HCT116 (cell line): ENCODE measurements at regions not wholly inside any gene's neighbourhood (a gene's known extent, or its start where the extent isn't known, plus 50 kb on each side); places are given as distances from the start of the nearest gene placed in this dataset.

ENCODE experiments used
- ATAC-seq: fragments of 200-7000 bp; cut with Tn5 transposase; 2 replicates; pipeline ENCODE4 v1.9.1; 2020; ENCODE audit warnings: mild to moderate bottlenecking, moderate library complexity
- BruUV-seq: library from RNA; stranded (reverse); fragments of 400-500 nt; replicated peaks from 2 replicates; lab custom pipeline; 2021; lab: Mats Ljungman, UMichigan
- CTCF ChIA-PET: fragments of 300-600 bp; sonication (Branson Sonifier 250); formaldehyde crosslinking; loops from one replicate; lab custom pipeline; 2021; ENCODE audit warnings: antibody characterized with exemption; lab: Charles Lee
- POLR2A ChIA-PET: fragments of 300-600, 350-600 bp; sonication (Branson Sonifier 250); formaldehyde crosslinking; loops from one replicate; lab custom pipeline; 2021; ENCODE audit warnings: antibody characterized with exemption; lab: Charles Lee
- RAD21 ChIA-PET, 2 experiments: fragments of 300-600 bp; sonication (Branson Sonifier 250); formaldehyde crosslinking; loops; one replicate each; lab custom pipeline; 2023; ENCODE audit warnings: low total read pairs in 2 of 2; ENCODE audit not compliant: uncharacterized antibody in 2 of 2, unreplicated experiment in 2 of 2, low non-redundant PET in 1 of 2; lab: Charles Lee
- DNase-seq: peaks from one replicate; pipeline ENCODE4 v3.0.0-alpha.2; 2010; ENCODE audit warnings: low read depth, low spot score
- H2AFZ ChIP-seq: fragments of 200-600 bp; shearing (Covaris generic), sonication (generic); 2 replicates; pipeline ENCODE4 v1.6.1; 2017; ENCODE audit warnings: low read depth, mixed run types, mixed read lengths, antibody characterized with exemption, low read length; ENCODE audit not compliant: poor library complexity, severe bottlenecking
- H3K27ac ChIP-seq: 2 replicates; pipeline ENCODE4 v1.5.1; 2012; ENCODE audit warnings: low read depth, low read length
- H3K27me3 ChIP-seq: fragments of 200-600 bp; sonication (generic); 2 replicates; pipeline ENCODE4 v1.6.1; 2016; ENCODE audit warnings: mixed run types, low read length, mixed read lengths; ENCODE audit not compliant: insufficient read depth
- H3K36me3 ChIP-seq, 2 experiments: fragments of 200-500 bp in 1 of 2; fragments of 200-600 bp in 1 of 2; sonication (Bioruptor generic) in 1 of 2; sonication (generic) in 1 of 2; 2 replicates each; pipeline versions ENCODE4 v1.5.1 to v1.6.1; 2014 to 2016; ENCODE audit warnings: low read length in 2 of 2, inconsistent platforms in 1 of 2, mixed read lengths in 1 of 2, mixed run types in 1 of 2; ENCODE audit not compliant: insufficient read depth in 2 of 2, control insufficient read depth in 1 of 2
- H3K4me1 ChIP-seq, 2 experiments: fragments of 200-600 bp in 1 of 2; sonication (generic) in 1 of 2; 2 replicates each; pipeline versions ENCODE4 v1.5.1 to v1.6.1; 2012 to 2017; ENCODE audit warnings: low read length in 2 of 2, inconsistent platforms in 1 of 2, mild to moderate bottlenecking in 1 of 2, mixed read lengths in 1 of 2, mixed run types in 1 of 2, moderate library complexity in 1 of 2; ENCODE audit not compliant: insufficient read depth in 2 of 2, control insufficient read depth in 1 of 2
- H3K4me2 ChIP-seq: fragments of 200-600 bp; sonication (generic); 2 replicates; pipeline ENCODE4 v1.6.1; 2017; ENCODE audit warnings: mixed run types, low read length, mixed read lengths
- H3K4me3 ChIP-seq, 2 experiments: fragments of 200-600 bp in 1 of 2; sonication (generic) in 1 of 2; replicated peaks in 1 of 2; 2 replicates each; pipeline ENCODE4 v1.5.1; 2011 to 2016; ENCODE audit warnings: low read length in 2 of 2, control low read depth in 1 of 2, low read depth in 1 of 2, mild to moderate bottlenecking in 1 of 2, mixed read lengths in 1 of 2, mixed run types in 1 of 2
- H3K79me2 ChIP-seq: fragments of 200-600 bp; sonication (generic); 2 replicates; pipeline ENCODE4 v1.6.1; 2017; ENCODE audit warnings: mild to moderate bottlenecking, mixed run types, low read length, moderate library complexity, mixed read lengths; ENCODE audit not compliant: insufficient read depth
- H3K9ac ChIP-seq: fragments of 200-600 bp; sonication (generic); 2 replicates; pipeline ENCODE4 v1.6.1; 2016; ENCODE audit warnings: low read length, mixed read lengths
- H3K9me2 ChIP-seq: fragments of 200-600 bp; sonication (generic), shearing (Covaris generic); 2 replicates; pipeline ENCODE4 v1.6.1; 2017; ENCODE audit warnings: mixed run types, mild to moderate bottlenecking, moderate library complexity; ENCODE audit not compliant: insufficient read depth
- H3K9me3 ChIP-seq, 2 experiments: fragments of 200-500 bp in 1 of 2; fragments of 200-600 bp in 1 of 2; sonication (Bioruptor generic) in 1 of 2; sonication (generic) in 1 of 2; 2 replicates each; pipeline ENCODE4 v1.6.1; 2014 to 2017; ENCODE audit warnings: low read length in 2 of 2, mixed read lengths in 2 of 2, inconsistent platforms in 1 of 2, low read depth in 1 of 2, mild to moderate bottlenecking in 1 of 2, mixed run types in 1 of 2, moderate library complexity in 1 of 2; ENCODE audit not compliant: control insufficient read depth in 1 of 2, insufficient read depth in 1 of 2
- H4K20me1 ChIP-seq: fragments of 200-600 bp; sonication (generic), shearing (Covaris generic); 2 replicates; pipeline ENCODE4 v1.6.1; 2017; ENCODE audit warnings: mixed run types, mild to moderate bottlenecking, moderate library complexity; ENCODE audit not compliant: insufficient read depth
- ATF3 ChIP-seq: IDR thresholded peaks from 2 replicates; pipeline ENCODE4 v1.6.1; 2012
- CBX3 ChIP-seq: IDR thresholded peaks from 2 replicates; pipeline ENCODE4 v1.6.1; 2012; ENCODE audit warnings: low read depth
- EGR1 ChIP-seq: IDR thresholded peaks from 2 replicates; pipeline ENCODE4 v1.6.1; 2012; ENCODE audit warnings: low read depth
- ELF1 ChIP-seq: IDR thresholded peaks from 2 replicates; pipeline ENCODE4 v1.6.1; 2012; ENCODE audit warnings: low read depth, borderline replicate concordance
- EZH2phosphoT487 ChIP-seq: fragments of 200-600 bp; IDR thresholded peaks from 2 replicates; pipeline ENCODE4 v1.6.1; 2018; ENCODE audit warnings: antibody characterized with exemption, borderline replicate concordance
- JUND ChIP-seq: IDR thresholded peaks from 2 replicates; pipeline ENCODE4 v1.6.1; 2012
- MAX ChIP-seq: IDR thresholded peaks from 2 replicates; pipeline ENCODE4 v1.6.1; 2012
- POLR2A ChIP-seq: IDR thresholded peaks from 2 replicates; pipeline ENCODE4 v1.7.0; 2011; ENCODE audit warnings: borderline replicate concordance; ENCODE audit not compliant: insufficient read depth, insufficient read length; ENCODE audit errors: extremely low read depth
- POLR2AphosphoS5 ChIP-seq: IDR thresholded peaks from 2 replicates; pipeline ENCODE4 v1.6.1; 2011; ENCODE audit warnings: mild to moderate bottlenecking, low read depth, low read length, moderate library complexity
- RAD21 ChIP-seq: IDR thresholded peaks from 2 replicates; pipeline ENCODE4 v1.6.1; 2012; ENCODE audit warnings: low read depth, mild to moderate bottlenecking
- REST ChIP-seq: IDR thresholded peaks from 2 replicates; pipeline ENCODE4 v1.6.1; 2012; ENCODE audit warnings: low read depth
- SIN3A ChIP-seq: IDR thresholded peaks from 2 replicates; pipeline ENCODE4 v1.6.1; 2012; ENCODE audit warnings: low read depth
- SP1 ChIP-seq: IDR thresholded peaks from 2 replicates; pipeline ENCODE4 v1.6.1; 2012; ENCODE audit warnings: low read depth
- SRF ChIP-seq: IDR thresholded peaks from 2 replicates; pipeline ENCODE4 v1.6.1; 2012; ENCODE audit warnings: low read depth
- TCF7L2 ChIP-seq: IDR thresholded peaks from 2 replicates; pipeline ENCODE4 v1.7.0; 2011; ENCODE audit warnings: borderline replicate concordance, inconsistent platforms; ENCODE audit not compliant: insufficient read depth, insufficient read length; ENCODE audit errors: extremely low read depth
- YY1 ChIP-seq: IDR thresholded peaks from 2 replicates; pipeline ENCODE4 v1.6.1; 2011; ENCODE audit warnings: low read length, low read depth, moderate library complexity, mild to moderate bottlenecking; ENCODE audit not compliant: insufficient replicate concordance; ENCODE audit errors: extremely low read depth
- ZFX ChIP-seq: fragments of 450-650 bp; IDR thresholded peaks from 2 replicates; pipeline ENCODE4 v1.6.1; 2017
- ZNF274 ChIP-seq: fragments of 200-500 bp; sonication (Bioruptor generic); IDR thresholded peaks from 2 replicates; pipeline ENCODE4 v1.6.1; 2014; ENCODE audit warnings: mild to moderate bottlenecking, low read depth, low read length, inconsistent platforms
- intact Hi-C: fragments of 100-400 bp; cut with micrococcal nuclease; formaldehyde crosslinking; loops from 2 replicates; pipeline ENCODE4 v1.10.0; 2022

GRCh38 chr12:114555451-114555850, 128.5 kb downstream of the TBX3 start:
- H2AFZ ChIP-seq, result no peak overlapping the region
- intact Hi-C loops, result no loop called here
- peaks cover 11% of the 10 kb centered on the region; the same call in 1 of the 2 replicates for H3K27me3 ChIP-seq
- TF ChIP-seq ZFX (no peak), ATF3 (no peak), TCF7L2 (no peak), SIN3A (no peak), EZH2phosphoT487 (no peak), ELF1 (no peak), SRF (no peak), JUND (no peak), ZNF274 (no peak), POLR2A (no peak), POLR2AphosphoS5 (no peak), YY1 (no peak), CBX3 (no peak), EGR1 (no peak)
- TF ChIP-seq, all 23 proteins: peak for 0
- H3K9me2 ChIP-seq, result no peaks in the 10 kb centered on the region
- H4K20me1 ChIP-seq, result no peaks in the 10 kb centered on the region
- no TSS peak for BruUV-seq
- H3K4me1 ChIP-seq, result no peaks in the 10 kb centered on the region
- no peaks in the 10 kb centered on the region for H3K79me2 ChIP-seq
- no peak for DNase-seq
- H3K36me3 ChIP-seq, result no peaks in the 10 kb centered on the region
- ATAC-seq, result no peak
- H3K9ac ChIP-seq, result no peak overlapping the region
- no peak overlapping the region for H3K4me2 ChIP-seq
- ChIA-PET RAD21 (no interaction called here), CTCF (no interaction called here), POLR2A (no interaction called here)
- H3K27ac ChIP-seq, result no peak overlapping the region
- H3K4me3 ChIP-seq, result no peak overlapping the region
- no peaks in the 10 kb centered on the region for H3K9me3 ChIP-seq

GRCh38 chr12:114547636-114548035, 136.3 kb downstream of the TBX3 start:
- Histone ChIP-seq H3K9ac (no peak overlapping the region), H3K79me2 (no peaks in the 10 kb centered on the region), H4K20me1 (no peaks in the 10 kb centered on the region), H3K27ac (no peak overlapping the region), H3K9me3 (no peaks in the 10 kb centered on the region), H2AFZ (no peak overlapping the region), H3K4me3 (no peak overlapping the region), H3K27me3 (no peaks in the 10 kb centered on the region), H3K36me3 (no peaks in the 10 kb centered on the region), H3K4me2 (no peak overlapping the region), H3K9me2 (no peaks in the 10 kb centered on the region), H3K4me1 (no peaks in the 10 kb centered on the region)
- CTCF ChIA-PET, result no interaction called here
- DNase-seq, result no peak
- ATAC-seq, result no peak
- BruUV-seq, result no TSS peak
- RAD21 ChIA-PET, result no interaction called here
- POLR2A ChIA-PET, result no interaction called here
- intact Hi-C loops, result no loop called here
- TF ChIP-seq REST, result no peak
- TF ChIP-seq ELF1, result no peak
- TF ChIP-seq ZNF274, result no peak
- TF ChIP-seq SIN3A, result no peak
- no peak for TF ChIP-seq RAD21
- no peak for TF ChIP-seq POLR2AphosphoS5
- TF ChIP-seq SP1, result no peak
- no peak for TF ChIP-seq MAX
- TF ChIP-seq TCF7L2, result no peak
